Spinal cord (tissue), 9 donors: ENCODE measurements at regions not wholly inside any gene's neighbourhood (a gene's known extent, or its start where the extent isn't known, plus 50 kb on each side); places are given as distances from the start of the nearest gene placed in this dataset.
A peak's percentile ranks its signal among the peaks of the same experiment; 100 is the strongest.

ENCODE experiments used
- DNase-seq, 6 donors: peaks; one replicate each; pipeline versions ENCODE4 v3.0.0 to v3.0.0-alpha.2; 2013 to 2015; ENCODE audit warnings: low spot score in 6 of 6, low read depth in 4 of 6
- H3K27ac ChIP-seq: one replicate; pipeline ENCODE4 v1.5.1; 2013; ENCODE audit warnings: low read depth, low read length, control low read depth
- H3K27me3 ChIP-seq: one replicate; pipeline ENCODE4 v1.6.1; 2013; ENCODE audit warnings: low read length; ENCODE audit not compliant: control insufficient read depth, insufficient read depth
- H3K36me3 ChIP-seq: one replicate; pipeline ENCODE4 v1.6.1; 2013; ENCODE audit warnings: low read length; ENCODE audit not compliant: control insufficient read depth, insufficient read depth
- H3K4me1 ChIP-seq: one replicate; pipeline ENCODE4 v1.6.1; 2013; ENCODE audit warnings: low read length; ENCODE audit not compliant: control insufficient read depth, insufficient read depth
- H3K4me3 ChIP-seq: one replicate; pipeline ENCODE4 v1.5.1; 2013; ENCODE audit warnings: low read depth, low read length, control low read depth
- H3K9me3 ChIP-seq: one replicate; pipeline ENCODE4 v1.6.1; 2013; ENCODE audit warnings: low read length; ENCODE audit not compliant: control insufficient read depth, insufficient read depth
- WGBS: methylation state at CpG from one replicate; pipeline ENCODE4 v1.1.5; 2013; ENCODE audit warnings: missing lambda C conversion rate; ENCODE audit not compliant: insufficient coverage; 5-methylcytosine and 5-hydroxymethylcytosine counted together
- donor health status: healthy.

GRCh38 chr18:51955136-51955535 lies 384.9 kb upstream of the DCC start:
- peaks cover 2% of the 10 kb centered on the region for H3K9me3 ChIP-seq
- WGBS, result 85% methylated on average over 4 of the region's 6 CpGs

GRCh38 chr18:51957001-51957400 lies 383.0 kb upstream of the DCC start:
- H3K9me3 ChIP-seq, result peaks cover under 1% of the 10 kb centered on the region
- no peak overlapping the region for H3K4me3 ChIP-seq
- WGBS, result 76% methylated on average over 3 of the region's 4 CpGs
- no peaks in the 10 kb centered on the region for H3K36me3 ChIP-seq
- H3K27ac ChIP-seq, result no peak overlapping the region
- no peak for DNase-seq
- H3K27me3 ChIP-seq, result no peaks in the 10 kb centered on the region
- no peaks in the 10 kb centered on the region for H3K4me1 ChIP-seq

More at GRCh38 chr18:51955136-51955535, 384.9 kb upstream of the DCC start:
- DNase-seq, result no peak
- Histone ChIP-seq H3K36me3 (no peaks in the 10 kb centered on the region), H3K27ac (no peak overlapping the region), H3K27me3 (no peaks in the 10 kb centered on the region), H3K4me1 (no peaks in the 10 kb centered on the region), H3K4me3 (no peak overlapping the region)

DNA sequence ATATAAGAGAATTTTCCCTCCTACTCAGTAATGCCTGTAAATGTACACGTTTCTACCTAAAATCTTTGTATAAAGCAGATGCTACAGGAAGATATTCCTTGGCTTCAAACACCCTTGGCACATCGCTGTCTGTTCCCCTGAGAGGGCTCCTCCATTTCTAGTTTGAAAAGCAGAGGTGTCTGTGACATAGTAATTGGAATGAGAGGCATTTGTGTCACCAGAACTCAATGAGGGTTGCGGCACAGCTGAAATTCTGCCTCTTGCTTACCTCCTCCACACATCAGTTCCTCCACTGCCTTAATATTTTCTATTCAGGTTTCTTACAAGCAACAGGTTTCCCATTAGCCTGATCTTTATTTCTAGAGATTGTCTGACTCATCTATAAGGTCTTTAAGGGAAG lies 359.9 kb upstream of the DCC start:
- Histone ChIP-seq H3K36me3 (no peaks in the 10 kb centered on the region), H3K27ac (no peak overlapping the region), H3K9me3 (no peaks in the 10 kb centered on the region), H3K4me3 (no peak overlapping the region), H3K4me1 (no peaks in the 10 kb centered on the region), H3K27me3 (no peaks in the 10 kb centered on the region)
- no CpG with 5 or more reads among the region's 3 CpGs for WGBS
- DNase-seq, result no peak

DNA sequence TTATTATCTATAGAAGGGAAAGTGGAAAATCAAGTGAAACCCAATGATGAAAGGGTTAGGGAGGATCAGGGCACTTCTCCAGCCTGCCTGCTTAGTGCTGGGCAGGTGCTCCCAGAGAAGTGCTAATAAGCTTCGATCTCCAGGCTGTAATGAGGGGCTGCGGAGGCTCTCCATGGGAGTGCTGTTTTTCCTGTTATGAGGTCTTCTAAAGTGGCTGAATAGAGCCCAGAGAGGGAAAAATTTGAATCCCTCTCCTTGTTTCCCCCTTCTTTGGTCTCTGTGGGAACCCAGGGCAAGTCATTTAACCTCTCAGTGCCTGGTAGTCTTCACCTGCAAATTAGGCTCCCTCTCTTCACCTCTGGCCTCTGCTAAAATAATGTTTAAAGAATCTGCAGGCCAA lies 351.7 kb upstream of the DCC start:
- no peaks in the 10 kb centered on the region for H3K27me3 ChIP-seq
- H3K9me3 ChIP-seq, result no peaks in the 10 kb centered on the region
- no peak for DNase-seq
- no peaks in the 10 kb centered on the region for H3K4me1 ChIP-seq
- H3K36me3 ChIP-seq, result no peaks in the 10 kb centered on the region
- no peak overlapping the region for H3K4me3 ChIP-seq
- WGBS, result no CpG with 5 or more reads among the region's 2 CpGs
- no peak overlapping the region for H3K27ac ChIP-seq

GRCh38 chr18:51997129-51997528 lies 342.9 kb upstream of the DCC start:
- no peak for DNase-seq
- no peak overlapping the region for H3K4me3 ChIP-seq
- H3K27me3 ChIP-seq, result no peaks in the 10 kb centered on the region
- WGBS, result 83% methylated on average over 2 of the region's 2 CpGs
- H3K9me3 ChIP-seq, result no peaks in the 10 kb centered on the region
- H3K4me1 ChIP-seq, result no peaks in the 10 kb centered on the region
- H3K36me3 ChIP-seq, result no peaks in the 10 kb centered on the region
- H3K27ac ChIP-seq, result no peak overlapping the region

- Histone ChIP-seq H3K4me1 (no peaks in the 10 kb centered on the region), H3K27me3 (no peaks in the 10 kb centered on the region), H3K27ac (no peak overlapping the region), H3K4me3 (no peak overlapping the region), H3K9me3 (no peaks in the 10 kb centered on the region), H3K36me3 (no peaks in the 10 kb centered on the region)
- DNase-seq, result no peak
- no CpG with 5 or more reads among the region's 3 CpGs for WGBS
Observed at GRCh38 chr18:51998066-51998465, 341.9 kb upstream of the DCC start.

DNA sequence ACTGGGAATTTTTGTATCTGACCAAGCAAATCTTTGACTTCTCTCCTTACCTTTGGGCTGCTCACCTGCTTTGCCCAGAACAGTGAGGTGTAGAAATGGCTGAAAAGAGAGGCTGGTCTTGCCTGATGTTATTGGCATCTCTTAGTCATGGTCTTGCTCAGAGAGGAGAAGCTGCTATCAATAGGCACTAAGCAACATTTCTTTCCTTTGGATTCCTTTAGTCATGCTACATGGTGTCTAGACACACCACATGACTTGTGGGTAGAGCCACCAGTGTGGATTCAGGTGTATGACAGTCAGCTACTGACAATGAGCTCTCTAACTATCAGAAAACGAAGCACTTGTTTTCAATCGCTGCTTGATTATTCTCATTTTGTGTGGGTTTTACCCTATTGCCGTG lies 341.3 kb upstream of the DCC start:
- H3K9me3 ChIP-seq, result no peaks in the 10 kb centered on the region
- H3K27ac ChIP-seq, result no peak overlapping the region
- H3K4me1 ChIP-seq, result no peaks in the 10 kb centered on the region
- DNase-seq, result no peak
- no peaks in the 10 kb centered on the region for H3K36me3 ChIP-seq
- H3K27me3 ChIP-seq, result no peaks in the 10 kb centered on the region
- H3K4me3 ChIP-seq, result no peak overlapping the region
- WGBS, result no CpG with 5 or more reads among the region's 3 CpGs

DNA sequence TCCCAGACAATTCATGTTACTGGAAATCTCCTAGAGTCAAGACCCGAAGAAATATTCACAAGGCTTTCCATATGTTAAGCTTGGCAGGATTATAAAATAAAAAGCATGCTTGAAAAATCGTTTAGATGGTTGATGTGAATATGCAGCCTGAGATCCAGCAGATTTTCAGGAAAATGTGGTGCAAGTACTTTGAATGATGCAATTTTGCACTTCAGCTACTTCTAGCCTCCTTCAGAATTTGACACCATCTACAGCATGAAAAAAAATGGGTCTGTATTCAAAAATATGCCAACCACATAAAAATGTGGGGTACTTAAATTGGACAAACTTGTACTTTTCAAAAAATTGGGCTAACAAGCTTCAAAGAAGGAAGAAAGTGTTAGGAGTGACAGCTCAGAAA lies 340.6 kb upstream of the DCC start:
- no CpG with 5 or more reads among the region's 2 CpGs for WGBS
- H3K4me3 ChIP-seq, result no peak overlapping the region
- no peaks in the 10 kb centered on the region for H3K9me3 ChIP-seq
- no peak overlapping the region for H3K27ac ChIP-seq
- H3K36me3 ChIP-seq, result no peaks in the 10 kb centered on the region
- H3K4me1 ChIP-seq, result no peaks in the 10 kb centered on the region
- no peaks in the 10 kb centered on the region for H3K27me3 ChIP-seq
- peak in 1 of 6 donors; percentile 41 for DNase-seq

DNA sequence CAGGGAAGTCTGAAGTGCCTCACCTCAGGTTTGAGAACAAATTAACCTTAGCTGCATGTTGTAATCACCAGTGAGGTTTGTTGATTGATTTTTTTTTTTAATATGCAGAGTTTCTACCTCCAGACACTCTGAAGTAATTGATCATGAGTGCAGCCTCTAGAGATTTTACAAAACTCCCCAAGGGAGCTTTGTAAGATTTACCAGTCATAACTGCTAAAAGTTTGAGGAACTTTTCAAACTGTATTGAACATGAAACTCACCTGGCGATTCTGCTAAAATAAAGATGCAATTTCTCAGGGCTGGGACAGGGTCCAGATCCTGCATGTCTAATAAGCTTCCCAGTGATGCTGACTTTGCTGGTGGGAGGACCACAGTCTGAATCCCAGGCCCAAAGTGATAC lies 339.6 kb upstream of the DCC start:
- Histone ChIP-seq H3K27me3 (no peaks in the 10 kb centered on the region), H3K9me3 (no peaks in the 10 kb centered on the region), H3K4me3 (no peak overlapping the region), H3K36me3 (no peaks in the 10 kb centered on the region), H3K4me1 (no peaks in the 10 kb centered on the region), H3K27ac (no peak overlapping the region)
- 89% methylated on average over 1 of the region's 1 CpG for WGBS
- no peak for DNase-seq

GRCh38 chr18:52001106-52001505 lies 338.9 kb upstream of the DCC start:
- no peak overlapping the region for H3K4me3 ChIP-seq
- H3K9me3 ChIP-seq, result no peaks in the 10 kb centered on the region
- H3K4me1 ChIP-seq, result no peaks in the 10 kb centered on the region
- no peaks in the 10 kb centered on the region for H3K36me3 ChIP-seq
- WGBS, result no CpG with 5 or more reads among the region's 1 CpG
- H3K27me3 ChIP-seq, result no peaks in the 10 kb centered on the region
- DNase-seq, result no peak
- H3K27ac ChIP-seq, result no peak overlapping the region
